ENCODE measurements at regions not wholly inside any gene's neighbourhood (a gene's known extent, or its start where the extent isn't known, plus 50 kb on each side); places are given as distances from the start of the nearest gene placed in this dataset.

GRCh38 chr4:187562345-187562744 lies 433.2 kb upstream of the ZFP42 start:
- CTCF ChIA-PET (ENCODE audit: low intra/inter-chr PET ratio, low total read pairs), result no interaction called here
- BruUV-seq (replicated peaks), result no TSS peak
- TF ChIP-seq CHD4 (IDR thresholded peaks at IDR 0.05; ENCODE audit: borderline replicate concordance, low read length), result no peak
- TF ChIP-seq ZBTB8A (CRISPR knock-in tag; IDR thresholded peaks at IDR 0.05; ENCODE audit: borderline replicate concordance, low read depth), result no peak
- no peak for TF ChIP-seq KLF15 (CRISPR knock-in tag; IDR thresholded peaks at IDR 0.05; ENCODE audit: borderline replicate concordance)
- no peak for TF ChIP-seq SALL2 (CRISPR knock-in tag; IDR thresholded peaks at IDR 0.05)
- no peak for TF ChIP-seq MTERF4 (CRISPR knock-in tag; IDR thresholded peaks at IDR 0.05)
- no peak for TF ChIP-seq ZHX2 (IDR thresholded peaks at IDR 0.05; ENCODE audit: low read depth)
- TF ChIP-seq ZHX2 (CRISPR knock-in tag; IDR thresholded peaks at IDR 0.05; ENCODE audit: borderline replicate concordance), result no peak
- no peak for TF ChIP-seq ZNF691 (CRISPR knock-in tag; IDR thresholded peaks at IDR 0.05; ENCODE audit: borderline replicate concordance, low read depth)
- TF ChIP-seq NR2F1 (CRISPR knock-in tag; IDR thresholded peaks at IDR 0.05), result no peak
- no peak for TF ChIP-seq ZNF577 (CRISPR knock-in tag; IDR thresholded peaks at IDR 0.05; ENCODE audit: borderline replicate concordance, low read depth)
- TF ChIP-seq ZNF512 (CRISPR knock-in tag; IDR thresholded peaks at IDR 0.05), result no peak
- no peak for TF ChIP-seq MXD1 (CRISPR knock-in tag; IDR thresholded peaks at IDR 0.05)

More at GRCh38 chr4:187562345-187562744, 433.2 kb upstream of the ZFP42 start:
- Histone ChIP-seq H3K27me3 (ENCODE audit: control insufficient read depth in 1 of 2, insufficient read depth in 2 of 2, low read length in 2 of 2) (no peaks in the 10 kb centered on the region), H2AFZ (ENCODE audit: low read length) (no peak overlapping the region), H3K36me3 (replicated peaks in 1 of 2; ENCODE audit: control insufficient read depth in 1 of 2, insufficient read depth in 2 of 2, low read length in 2 of 2) (no peaks in the 10 kb centered on the region), H4K20me1 (ENCODE audit: insufficient read depth, low read length) (no peaks in the 10 kb centered on the region), H3K4me1 (ENCODE audit: insufficient read depth, low read length) (no peaks in the 10 kb centered on the region), H3K4me2 (ENCODE audit: low read depth, low read length) (no peak overlapping the region), H3K79me2 (ENCODE audit: insufficient read depth, low read length) (no peaks in the 10 kb centered on the region), H3K27ac (ENCODE audit: extremely low read length, insufficient read depth, low read length) (no peak overlapping the region), H3K9ac (ENCODE audit: insufficient read depth, low read depth, low read length) (no peak overlapping the region), H3K9me3 (ENCODE audit: low read length) (no peaks in the 10 kb centered on the region), H3K4me3 (replicated peaks in 1 of 3; ENCODE audit: insufficient read depth in 1 of 3, low read depth in 2 of 3, low read length in 3 of 3) (no peak overlapping the region)
- in situ Hi-C loops (cut with HindIII; ENCODE audit: extremely low pct_ligation_motif_present, low pct_unique_long_range_greater_than_20kb) (no loop called here), intact Hi-C loops (cut with micrococcal nuclease; ENCODE audit: unreplicated experiment) (no loop called here)
- DNase-seq (ENCODE audit: low spot score) (no peak), ATAC-seq (no peak), FAIRE-seq (no peak)
- POLR2A ChIA-PET, result no interaction called here
- WGBS (ENCODE audit: low lambda C conversion rate), result 34% methylated on average over 7 of the region's 7 CpGs
